Motor neuron (in vitro differentiated cells): ENCODE measurements at regions not wholly inside any gene's neighbourhood (a gene's known extent, or its start where the extent isn't known, plus 50 kb on each side); places are given as distances from the start of the nearest gene placed in this dataset.
A peak's percentile ranks its signal among the peaks of the same experiment; 100 is the strongest.
"Not testable (repeated sequence)": the region's sequence is repeated elsewhere in the genome, so short reads cannot be mapped to it uniquely, and the experiment has no call there.

Source experiments
- ATAC-seq, 8 experiments: fragments of 200-7000 bp; cut with Tn5 transposase; replicated peaks in 6 of 8; 2 replicates each; pipeline ENCODE4 v1.8.0; 2021; ENCODE audit warnings: mild to moderate bottlenecking in 8 of 8, moderate library complexity in 8 of 8
- H3K27ac ChIP-seq, 2 donors: fragments of 250-450 bp; sonication (Bioruptor Pico); 2 replicates each; pipeline ENCODE4 v1.9.0; 2021; ENCODE audit warnings: antibody characterized with exemption in 2 of 2, mild to moderate bottlenecking in 2 of 2, moderate library complexity in 1 of 2
- H3K4me1 ChIP-seq, 2 donors: fragments of 250-450 bp; sonication (Bioruptor Pico); replicated peaks in 1 of 2; 2 replicates each; pipeline ENCODE4 v1.6.1; 2021; ENCODE audit warnings: antibody characterized with exemption in 2 of 2, mild to moderate bottlenecking in 2 of 2, moderate library complexity in 1 of 2
- H3K4me3 ChIP-seq, 5 donors: fragments of 250-450 bp; sonication (Bioruptor Pico); 2 replicates each; pipeline ENCODE4 v1.9.0; 2021; ENCODE audit warnings: antibody characterized with exemption in 5 of 5, mild to moderate bottlenecking in 5 of 5, moderate library complexity in 4 of 5
- WGBS, 10 experiments: fragments of 450-650 bp; shearing (Covaris generic); methylation state at CpG; one replicate each; pipeline ENCODE4 v1.0.0; 2022; 5-methylcytosine and 5-hydroxymethylcytosine counted together
- in situ Hi-C, 9 experiments: fragments of 400-800 bp; cut with MboI; loops; one replicate each; pipeline ENCODE4 v1.15.0; 2021; ENCODE audit warnings: low sequenced_read_pairs in 9 of 9, low pct_unique_long_range_greater_than_20kb in 2 of 9; ENCODE audit not compliant: unreplicated experiment in 9 of 9

DNA sequence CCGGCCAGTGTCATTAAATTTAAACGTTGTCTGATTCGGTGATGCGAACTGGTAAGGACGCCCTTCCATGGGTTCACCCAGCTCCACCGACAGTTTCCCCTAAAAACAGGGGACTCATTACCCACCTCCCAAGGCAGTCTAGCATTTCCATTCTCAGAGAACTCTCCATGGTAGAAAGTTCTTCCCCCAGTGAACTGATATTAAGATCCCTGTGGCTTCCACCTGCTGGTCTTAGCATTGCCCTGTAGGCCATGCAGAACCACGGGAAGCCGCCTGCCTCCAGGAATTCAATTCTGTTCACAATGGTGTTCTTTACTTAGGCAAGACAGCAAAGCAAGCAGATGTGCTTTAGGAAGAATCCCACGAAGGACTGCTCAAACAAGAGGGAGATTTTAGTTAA lies 128.9 kb upstream of the NANOS1 start:
- in situ Hi-C loops = no loop called here
- peak in 4 of 8 experiments; percentile 10 to 43 (median 18) for ATAC-seq
- Histone ChIP-seq H3K27ac (peak overlapping the region in 1 of 2 donors; percentile 59), H3K4me1 (peaks cover 22% of the 10 kb centered on the region in 2 donors), H3K4me3 (no peak overlapping the region)
- 0 to 72% (median 38%) methylated on average over 1 to 7 of the region's 9 CpGs; no CpG with 5 or more reads in 2 of the 10 experiments for WGBS, 10 experiments

- Histone ChIP-seq H3K27ac (peak overlapping the region in 1 of 2 donors; percentile 3), H3K4me1 (peaks cover 22% of the 10 kb centered on the region in 2 donors), H3K4me3 (no peak overlapping the region)
- 0 to 67% (median 15%) methylated on average over 1 to 4 of the region's 4 CpGs; no CpG with 5 or more reads in 2 of the 10 experiments for WGBS, 10 experiments
- in situ Hi-C loops = no loop called here
- ATAC-seq = peak in 5 of 8 experiments; percentile 83 to 93 (median 92)
These were observed 128.1 kb upstream of the NANOS1 start for GRCh38 chr10:118901380-118901779.

DNA sequence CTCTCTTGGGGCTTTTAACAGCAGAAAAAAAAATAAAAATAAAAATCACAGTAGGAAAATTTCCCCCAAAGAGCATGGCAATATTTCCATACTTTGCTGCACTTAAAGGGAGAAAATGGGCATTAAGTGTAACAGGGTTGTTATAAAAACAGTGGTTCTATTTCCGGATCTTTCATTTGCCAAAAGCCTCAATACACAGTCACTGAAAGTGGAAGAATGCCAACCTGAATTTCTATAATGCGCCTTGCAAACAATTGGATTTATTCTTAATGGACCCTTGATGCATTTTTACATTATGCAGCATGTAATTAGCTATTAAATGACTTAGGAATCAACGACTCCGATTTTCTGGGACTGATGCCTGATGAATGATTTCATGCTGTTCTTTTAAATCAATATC lies 127.6 kb upstream of the NANOS1 start:
- Histone ChIP-seq H3K4me1 (peaks cover 22% of the 10 kb centered on the region in 2 donors), H3K27ac (peak overlapping the region; percentile 3 to 17), H3K4me3 (no peak overlapping the region)
- in situ Hi-C loops = no loop called here
- 6 to 75% (median 42%) methylated on average over 1 to 4 of the region's 4 CpGs for WGBS, 10 experiments
- ATAC-seq = no peak

DNA sequence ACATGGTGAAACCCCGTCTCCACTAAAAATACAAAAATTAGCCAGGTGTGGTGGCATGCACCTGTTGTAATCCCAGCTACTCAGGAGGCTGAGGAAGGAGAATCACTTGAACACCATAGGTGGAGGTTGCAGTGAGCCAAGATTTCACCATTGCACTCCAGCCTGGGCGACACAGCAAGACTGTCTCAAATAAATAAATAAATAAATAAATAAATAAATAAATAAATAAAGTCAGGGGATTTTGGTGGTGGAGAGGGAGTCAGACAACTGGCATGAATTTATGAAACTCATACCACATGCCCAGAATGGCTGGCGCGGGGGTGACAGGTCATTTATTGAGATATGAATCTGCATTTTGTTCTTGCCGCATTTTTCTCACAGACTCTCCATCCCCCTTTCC lies 126.9 kb upstream of the NANOS1 start:
- 60 to 100% (median 98%) methylated on average over 1 to 5 of the region's 5 CpGs; no CpG with 5 or more reads in 4 of the 10 experiments for WGBS, 10 experiments

DNA sequence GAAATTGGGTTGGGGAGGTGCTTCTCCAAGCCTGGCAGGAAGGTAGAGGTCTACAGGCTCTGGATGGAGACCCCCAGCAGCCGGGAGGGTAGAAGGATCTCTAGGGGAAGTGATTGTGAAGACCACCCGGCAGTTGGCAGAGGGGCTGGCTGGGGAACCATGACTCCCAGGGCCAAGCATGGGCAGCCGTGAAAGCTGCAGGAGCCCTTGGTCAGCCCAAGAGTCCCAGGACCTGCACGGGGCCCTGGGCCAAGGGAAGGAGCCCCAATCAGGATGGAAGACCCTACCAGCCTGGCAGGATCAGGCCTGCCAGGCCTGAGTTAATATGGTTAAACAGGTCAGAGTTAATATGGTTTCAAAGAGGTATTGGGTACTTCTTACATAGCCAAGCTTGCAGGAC lies 126.3 kb upstream of the NANOS1 start:
- ATAC-seq = no peak
- peaks cover 23 to 24% of the 10 kb centered on the region in 2 donors for H3K4me1 ChIP-seq
- in situ Hi-C loops = no loop called here
- H3K27ac ChIP-seq = no peak overlapping the region
- no peak overlapping the region for H3K4me3 ChIP-seq
- WGBS, 10 experiments = 27 to 100% (median 89%) methylated on average over 1 to 3 of the region's 4 CpGs; no CpG with 5 or more reads in 5 of the 10 experiments

More for the DNA sequence above, 126.9 kb upstream of the NANOS1 start:
- H3K4me3 ChIP-seq, ATAC-seq, in situ Hi-C loops, H3K27ac ChIP-seq: not testable (repeated sequence)
- H3K4me1 ChIP-seq = peaks cover 22% of the 10 kb centered on the region in 2 donors

- no peak for ATAC-seq
- no peak overlapping the region for H3K4me3 ChIP-seq
- in situ Hi-C loops = no loop called here
- H3K27ac ChIP-seq = no peak overlapping the region
- peaks cover 28% of the 10 kb centered on the region in 2 donors for H3K4me1 ChIP-seq
These were observed 125.8 kb upstream of the NANOS1 start for GRCh38 chr10:118903691-118904090.

DNA sequence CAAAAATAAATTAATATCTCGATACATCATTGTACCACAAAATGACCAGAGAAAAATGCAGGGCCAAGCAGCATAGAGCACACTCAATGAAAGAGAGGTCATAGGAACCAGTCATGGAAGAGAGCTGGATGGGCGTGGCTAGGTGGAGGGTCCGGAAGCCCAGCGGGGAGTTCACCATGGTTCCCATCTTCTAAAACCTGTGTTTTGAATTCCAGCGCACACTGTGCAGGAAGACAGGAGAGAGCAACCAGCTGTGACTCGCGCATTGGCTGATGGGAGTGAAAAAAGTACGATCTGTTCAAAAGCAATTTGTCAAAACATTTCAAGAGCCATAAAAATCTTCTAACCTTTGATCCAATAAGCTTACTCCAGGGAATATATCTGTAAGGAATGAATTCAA lies 125.2 kb upstream of the NANOS1 start:
- in situ Hi-C loops = no loop called here
- Histone ChIP-seq H3K4me1 (peaks cover 34% of the 10 kb centered on the region in 2 donors), H3K4me3 (no peak overlapping the region), H3K27ac (no peak overlapping the region)
- peak in 2 of 8 experiments; percentile 17 to 19 for ATAC-seq
- 57 to 96% (median 89%) methylated on average over 1 to 8 of the region's 8 CpGs; no CpG with 5 or more reads in 2 of the 10 experiments for WGBS, 10 experiments

GRCh38 chr10:118907051-118907450 lies 122.5 kb upstream of the NANOS1 start:
- no peak for ATAC-seq
- in situ Hi-C loops = no loop called here
- Histone ChIP-seq H3K4me1 (peaks cover 22 to 24% of the 10 kb centered on the region in 2 donors), H3K27ac (no peak overlapping the region), H3K4me3 (no peak overlapping the region)
- WGBS, 10 experiments = 30 to 100% (median 86%) methylated on average over 1 to 2 of the region's 5 CpGs; no CpG with 5 or more reads in 7 of the 10 experiments

GRCh38 chr10:118908557-118909256 lies 120.8 kb upstream of the NANOS1 start:
- 5 to 92% (median 41%) methylated on average over 1 to 8 of the region's 16 CpGs; no CpG with 5 or more reads in 2 of the 10 experiments for WGBS, 10 experiments
- ATAC-seq = peak; percentile 58 to 89 (median 82)
- H3K4me1 ChIP-seq = peaks cover 17 to 19% of the 10 kb centered on the region in 2 donors
- H3K27ac ChIP-seq = peak overlapping the region; percentile 33 to 50
- H3K4me3 ChIP-seq = no peak overlapping the region
- in situ Hi-C loops = no loop called here

DNA sequence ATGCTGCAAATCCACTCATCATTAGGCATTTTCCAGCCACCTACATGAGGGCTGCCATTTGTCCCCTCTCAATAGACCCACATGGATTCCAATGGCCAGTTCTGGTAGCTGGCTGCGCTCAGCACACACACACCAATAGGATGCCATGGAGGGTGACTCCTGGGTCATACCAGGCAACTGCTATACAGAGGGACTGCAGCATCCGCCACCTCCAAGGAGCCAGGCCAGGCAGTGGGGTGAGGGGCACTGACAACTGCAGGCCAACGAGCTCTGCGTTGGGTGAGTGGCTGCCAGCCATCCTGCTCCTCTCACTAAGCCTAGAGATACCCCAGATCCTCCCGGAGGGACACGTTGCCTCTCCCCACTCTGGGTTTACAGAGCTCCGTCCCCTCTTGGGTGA lies 118.8 kb upstream of the NANOS1 start:
- 60 to 100% (median 95%) methylated on average over 1 to 6 of the region's 7 CpGs; no CpG with 5 or more reads in 2 of the 10 experiments for WGBS, 10 experiments

GRCh38 chr10:118911363-118911762 lies 118.2 kb upstream of the NANOS1 start:
- in situ Hi-C loops = no loop called here
- H3K4me3 ChIP-seq = no peak overlapping the region
- 60 to 100% (median 71%) methylated on average over 1 to 5 of the region's 5 CpGs; no CpG with 5 or more reads in 1 of the 10 experiments for WGBS, 10 experiments
- H3K27ac ChIP-seq = no peak overlapping the region
- ATAC-seq = no peak
- H3K4me1 ChIP-seq = peaks cover 17 to 19% of the 10 kb centered on the region in 2 donors

More for the DNA sequence above, 118.8 kb upstream of the NANOS1 start:
- Histone ChIP-seq H3K4me1 (peaks cover 17 to 19% of the 10 kb centered on the region in 2 donors), H3K4me3 (no peak overlapping the region), H3K27ac (no peak overlapping the region)
- in situ Hi-C loops = no loop called here
- ATAC-seq = no peak

DNA sequence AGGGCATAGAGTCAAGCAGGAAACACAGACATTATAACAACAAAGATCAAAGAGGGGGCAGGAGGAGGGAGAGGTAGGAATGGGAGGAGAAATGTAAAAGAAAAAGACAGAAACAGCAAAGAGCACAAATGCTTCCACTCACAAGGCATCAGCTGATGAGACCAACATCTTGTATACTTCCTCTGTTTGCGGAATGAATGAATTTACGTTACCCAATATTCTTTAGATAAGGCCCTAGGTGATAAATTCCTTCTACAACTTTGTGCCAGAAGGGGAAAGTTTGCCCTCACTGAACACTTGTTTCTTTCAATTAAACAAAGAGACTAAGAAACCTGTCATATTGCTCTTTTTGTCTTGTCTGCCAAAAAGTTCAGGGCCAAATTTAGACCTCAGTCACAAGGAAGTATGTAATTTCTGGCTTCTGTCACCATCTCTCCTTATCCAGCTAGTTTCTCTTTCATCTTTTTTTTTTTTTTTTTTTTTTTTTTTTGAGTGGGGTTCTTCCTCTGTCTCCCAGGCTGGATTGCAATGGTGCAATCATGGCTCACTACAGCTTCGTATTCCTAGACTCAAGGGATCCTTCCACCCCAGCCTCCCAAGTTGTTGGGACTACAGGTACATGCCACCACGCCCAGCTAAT lies 116.4 kb upstream of the NANOS1 start:
- Histone ChIP-seq H3K4me3 (no peak overlapping the region), H3K4me1 (peaks cover 17 to 20% of the 10 kb centered on the region in 2 donors), H3K27ac (no peak overlapping the region)
- in situ Hi-C loops = no loop called here
- no peak for ATAC-seq
- WGBS, 10 experiments = 42 to 93% (median 66%) methylated on average over 2 to 4 of the region's 4 CpGs; no CpG with 5 or more reads in 2 of the 10 experiments

GRCh38 chr10:118913825-118914224 lies 115.7 kb upstream of the NANOS1 start:
- Histone ChIP-seq H3K27ac (no peak overlapping the region), H3K4me1 (peaks cover 16 to 20% of the 10 kb centered on the region in 2 donors), H3K4me3 (no peak overlapping the region)
- in situ Hi-C loops = no loop called here
- WGBS, 10 experiments = 0 to 52% (median 7%) methylated on average over 1 to 4 of the region's 4 CpGs; no CpG with 5 or more reads in 3 of the 10 experiments
- no peak for ATAC-seq
